ENCODE measurements at regions not wholly inside any gene's neighbourhood (a gene's known extent, or its start where the extent isn't known, plus 50 kb on each side); places are given as distances from the start of the nearest gene placed in this dataset.
A peak's percentile ranks its signal among the peaks of the same experiment; 100 is the strongest.

GRCh38 chrX:38890963-38891362 is 89.7 kb downstream of the MID1IP1 start:
- TF ChIP-seq TAF1 (IDR thresholded peaks at IDR 0.05; ENCODE audit: borderline replicate concordance, low read depth, low read length) (no peak), POLR2AphosphoS5 (IDR thresholded peaks at IDR 0.05; ENCODE audit: low read depth, low read length) (no peak), POLR2A (IDR thresholded peaks at IDR 0.05; ENCODE audit: low read depth, low read length) (no peak)
- DNase-seq (ENCODE audit: insufficient read length) (no peak), FAIRE-seq (no peak)

GRCh38 chrX:38891641-38892413 is 90.6 kb downstream of the MID1IP1 start:
- DNase-seq (ENCODE audit: insufficient read length): peak; percentile 12

GRCh38 chrX:38893441-38893840 is 92.2 kb downstream of the MID1IP1 start:
- DNase-seq (ENCODE audit: insufficient read length) (no peak), FAIRE-seq (no peak)
- TF ChIP-seq POLR2AphosphoS5 (IDR thresholded peaks at IDR 0.05; ENCODE audit: low read depth, low read length) (no peak), TAF1 (IDR thresholded peaks at IDR 0.05; ENCODE audit: borderline replicate concordance, low read depth, low read length) (no peak), POLR2A (IDR thresholded peaks at IDR 0.05; ENCODE audit: low read depth, low read length) (no peak)

More at GRCh38 chrX:38891641-38892413, 90.6 kb downstream of the MID1IP1 start:
- TF ChIP-seq TAF1 (IDR thresholded peaks at IDR 0.05; ENCODE audit: borderline replicate concordance, low read depth, low read length) (no peak), POLR2AphosphoS5 (IDR thresholded peaks at IDR 0.05; ENCODE audit: low read depth, low read length) (no peak), POLR2A (IDR thresholded peaks at IDR 0.05; ENCODE audit: low read depth, low read length) (no peak)
- peak; percentile 75 for FAIRE-seq

- no peak for FAIRE-seq
- no peak for TF ChIP-seq POLR2AphosphoS5 (IDR thresholded peaks at IDR 0.05; ENCODE audit: low read depth, low read length)
- no peak for TF ChIP-seq TAF1 (IDR thresholded peaks at IDR 0.05; ENCODE audit: borderline replicate concordance, low read depth, low read length)
- no peak for TF ChIP-seq POLR2A (IDR thresholded peaks at IDR 0.05; ENCODE audit: low read depth, low read length)
- no peak for DNase-seq (ENCODE audit: insufficient read length)
These were observed 94.5 kb downstream of the MID1IP1 start for GRCh38 chrX:38895775-38896174.

- DNase-seq (ENCODE audit: insufficient read length) (no peak), FAIRE-seq (peak; percentile 65)
- no peak for TF ChIP-seq POLR2A (IDR thresholded peaks at IDR 0.05; ENCODE audit: low read depth, low read length)
- TF ChIP-seq TAF1 (IDR thresholded peaks at IDR 0.05; ENCODE audit: borderline replicate concordance, low read depth, low read length): no peak
- TF ChIP-seq POLR2AphosphoS5 (IDR thresholded peaks at IDR 0.05; ENCODE audit: low read depth, low read length): no peak
These were observed 95.6 kb downstream of the MID1IP1 start for GRCh38 chrX:38896724-38897298.

GRCh38 chrX:38898261-38898660 is 97.0 kb downstream of the MID1IP1 start:
- no peak for FAIRE-seq
- no peak for DNase-seq (ENCODE audit: insufficient read length)

GRCh38 chrX:38899650-38900049 is 98.4 kb downstream of the MID1IP1 start:
- TF ChIP-seq TAF1 (IDR thresholded peaks at IDR 0.05; ENCODE audit: borderline replicate concordance, low read depth, low read length): no peak
- TF ChIP-seq POLR2AphosphoS5 (IDR thresholded peaks at IDR 0.05; ENCODE audit: low read depth, low read length): no peak
- no peak for TF ChIP-seq POLR2A (IDR thresholded peaks at IDR 0.05; ENCODE audit: low read depth, low read length)
- no peak for FAIRE-seq
- DNase-seq (ENCODE audit: insufficient read length): no peak

More at GRCh38 chrX:38898261-38898660, 97.0 kb downstream of the MID1IP1 start:
- TF ChIP-seq POLR2A (IDR thresholded peaks at IDR 0.05; ENCODE audit: low read depth, low read length) (no peak), POLR2AphosphoS5 (IDR thresholded peaks at IDR 0.05; ENCODE audit: low read depth, low read length) (no peak), TAF1 (IDR thresholded peaks at IDR 0.05; ENCODE audit: borderline replicate concordance, low read depth, low read length) (no peak)

GRCh38 chrX:38900719-38901118 is 99.5 kb downstream of the MID1IP1 start:
- FAIRE-seq (no peak), DNase-seq (ENCODE audit: insufficient read length) (no peak)
- TF ChIP-seq POLR2AphosphoS5 (IDR thresholded peaks at IDR 0.05; ENCODE audit: low read depth, low read length): no peak
- no peak for TF ChIP-seq TAF1 (IDR thresholded peaks at IDR 0.05; ENCODE audit: borderline replicate concordance, low read depth, low read length)
- TF ChIP-seq POLR2A (IDR thresholded peaks at IDR 0.05; ENCODE audit: low read depth, low read length): no peak

GRCh38 chrX:38902972-38903492 is 101.8 kb downstream of the MID1IP1 start:
- no peak for FAIRE-seq
- DNase-seq (ENCODE audit: insufficient read length): no peak

GRCh38 chrX:38916801-38917200 is 115.5 kb downstream of the MID1IP1 start:
- FAIRE-seq: no peak
- no peak for TF ChIP-seq POLR2AphosphoS5 (IDR thresholded peaks at IDR 0.05; ENCODE audit: low read depth, low read length)
- DNase-seq (ENCODE audit: insufficient read length): no peak

More at GRCh38 chrX:38902972-38903492, 101.8 kb downstream of the MID1IP1 start:
- TF ChIP-seq POLR2AphosphoS5 (IDR thresholded peaks at IDR 0.05; ENCODE audit: low read depth, low read length): no peak
- TF ChIP-seq TAF1 (IDR thresholded peaks at IDR 0.05; ENCODE audit: borderline replicate concordance, low read depth, low read length): no peak
- TF ChIP-seq POLR2A (IDR thresholded peaks at IDR 0.05; ENCODE audit: low read depth, low read length): no peak

- FAIRE-seq: peak; percentile 46
- no peak for DNase-seq (ENCODE audit: insufficient read length)
- TF ChIP-seq POLR2AphosphoS5 (IDR thresholded peaks at IDR 0.05; ENCODE audit: low read depth, low read length): no peak
- TF ChIP-seq TAF1 (IDR thresholded peaks at IDR 0.05; ENCODE audit: borderline replicate concordance, low read depth, low read length): no peak
- TF ChIP-seq POLR2A (IDR thresholded peaks at IDR 0.05; ENCODE audit: low read depth, low read length): no peak
These were observed 116.7 kb downstream of the MID1IP1 start for GRCh38 chrX:38917954-38918353.

GRCh38 chrX:38919202-38919601 is 117.9 kb downstream of the MID1IP1 start:
- TF ChIP-seq TAF1 (IDR thresholded peaks at IDR 0.05; ENCODE audit: borderline replicate concordance, low read depth, low read length): no peak
- TF ChIP-seq POLR2AphosphoS5 (IDR thresholded peaks at IDR 0.05; ENCODE audit: low read depth, low read length): no peak
- TF ChIP-seq POLR2A (IDR thresholded peaks at IDR 0.05; ENCODE audit: low read depth, low read length): no peak
- DNase-seq (ENCODE audit: insufficient read length): no peak
- FAIRE-seq: no peak

Data from GM12892 (cell line).